HG03097 (cell line): ENCODE measurements at regions not wholly inside any gene's neighbourhood (a gene's known extent, or its start where the extent isn't known, plus 50 kb on each side); places are given as distances from the start of the nearest gene placed in this dataset.
"Not testable (repeated sequence)": the region's sequence is repeated elsewhere in the genome, so short reads cannot be mapped to it uniquely, and the experiment has no call there.

Experiments
- ATAC-seq: cut with Tn5 transposase; IDR thresholded peaks from one replicate; pipeline ENCODE4 v1.9.1; 2021; ENCODE audit not compliant: unreplicated experiment, low FRiP score

DNA sequence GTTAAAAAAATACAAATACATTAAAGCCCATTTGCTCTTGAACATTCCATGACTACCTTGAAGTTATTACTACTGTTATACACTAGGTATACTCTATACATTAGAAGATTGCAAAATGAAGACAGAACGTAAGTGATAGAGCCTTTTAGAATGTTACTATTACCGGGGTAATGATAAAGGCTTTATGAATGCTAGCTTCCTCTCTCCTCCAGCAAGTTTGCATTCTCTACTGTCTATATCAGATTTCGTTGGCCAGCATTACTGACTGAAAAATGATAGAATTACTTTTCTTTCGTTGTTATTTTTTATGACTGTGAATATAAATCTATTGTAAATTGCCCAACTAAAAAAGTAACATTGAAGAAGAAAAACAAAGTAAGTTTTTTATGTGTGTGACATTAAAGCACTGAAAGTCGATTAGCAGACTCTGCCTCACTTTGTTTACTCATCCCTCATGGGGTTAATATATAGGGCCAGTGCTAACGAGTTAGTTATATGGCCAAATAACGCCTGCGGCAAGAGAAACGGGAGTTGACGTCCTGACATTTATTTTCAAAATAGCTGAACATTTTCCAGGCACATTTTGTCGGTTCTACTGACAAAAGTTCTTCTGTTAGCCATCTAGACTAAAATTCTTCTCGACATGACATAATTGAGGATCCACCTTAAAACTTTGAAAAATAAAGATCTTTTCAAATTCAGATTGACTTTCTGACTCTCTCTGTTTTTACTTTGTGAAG is 163.8 kb upstream of the KITLG start:
- no peak for ATAC-seq

DNA sequence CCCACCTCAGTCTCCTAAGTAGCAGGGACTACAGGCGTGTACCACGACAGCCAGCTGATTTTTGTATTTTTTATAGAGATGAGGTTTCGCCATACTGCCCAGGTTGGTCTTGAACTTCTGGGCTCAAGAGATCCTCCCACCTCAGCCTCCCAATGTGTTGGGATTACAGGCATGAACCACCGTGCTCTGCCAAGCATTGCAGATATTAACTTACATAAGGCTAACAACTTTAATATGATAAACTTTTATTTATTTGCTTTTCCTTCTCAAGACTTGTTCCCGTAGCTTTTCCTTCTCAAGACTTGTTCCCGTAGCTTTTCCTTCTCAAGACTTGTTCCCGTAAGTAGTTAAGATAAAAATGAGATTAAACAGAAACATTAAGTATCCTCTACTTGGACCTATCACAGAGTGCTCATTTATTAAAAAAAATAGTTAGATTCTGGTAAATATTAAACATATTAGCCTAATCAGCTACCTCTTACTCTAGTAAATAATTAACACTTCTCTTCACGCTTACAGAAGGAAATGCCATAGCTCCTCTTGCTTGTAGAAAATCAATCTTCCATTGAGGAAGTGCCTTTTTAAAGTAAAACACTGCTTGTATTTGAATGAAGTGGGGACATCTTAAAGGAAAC is 157.7 kb upstream of the KITLG start:
- ATAC-seq: no peak

DNA sequence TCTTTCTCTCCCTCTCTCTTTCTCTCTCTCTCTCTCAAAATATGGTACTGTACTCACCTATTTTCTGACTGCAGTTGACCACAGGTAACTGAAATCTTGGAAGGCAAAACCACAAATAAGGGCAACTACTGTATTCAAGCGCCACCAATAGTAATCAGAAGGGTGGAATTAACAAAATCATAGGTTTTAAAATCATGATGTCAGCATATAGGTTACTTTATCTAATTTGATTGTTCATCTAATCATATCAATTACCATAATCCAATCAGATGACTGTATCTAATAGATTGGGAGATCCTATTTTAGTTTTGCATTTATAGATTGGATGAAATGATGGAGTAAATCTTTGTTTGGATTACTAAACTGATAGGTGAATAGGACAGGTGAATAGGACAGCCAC is 155.8 kb upstream of the KITLG start:
- ATAC-seq: no peak

DNA sequence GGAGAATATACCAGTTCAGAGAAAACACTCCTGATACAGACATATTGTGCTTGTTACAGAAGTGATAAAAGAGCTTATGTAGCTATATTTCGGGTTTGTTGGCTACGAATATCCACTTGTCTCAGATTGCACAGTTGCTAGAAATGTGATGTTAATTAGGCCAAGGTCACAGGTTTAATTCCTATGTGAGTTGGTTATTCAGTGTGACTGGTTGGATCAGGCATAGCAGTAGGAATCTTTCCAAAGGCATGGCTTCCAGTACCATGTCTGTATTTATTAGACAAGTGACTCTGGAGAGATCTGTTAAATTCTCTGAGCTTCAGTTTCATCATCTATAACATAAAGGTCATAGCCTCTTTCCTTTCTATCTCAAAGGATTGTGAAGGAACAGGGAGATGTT is 152.7 kb upstream of the KITLG start:
- ATAC-seq: no peak

DNA sequence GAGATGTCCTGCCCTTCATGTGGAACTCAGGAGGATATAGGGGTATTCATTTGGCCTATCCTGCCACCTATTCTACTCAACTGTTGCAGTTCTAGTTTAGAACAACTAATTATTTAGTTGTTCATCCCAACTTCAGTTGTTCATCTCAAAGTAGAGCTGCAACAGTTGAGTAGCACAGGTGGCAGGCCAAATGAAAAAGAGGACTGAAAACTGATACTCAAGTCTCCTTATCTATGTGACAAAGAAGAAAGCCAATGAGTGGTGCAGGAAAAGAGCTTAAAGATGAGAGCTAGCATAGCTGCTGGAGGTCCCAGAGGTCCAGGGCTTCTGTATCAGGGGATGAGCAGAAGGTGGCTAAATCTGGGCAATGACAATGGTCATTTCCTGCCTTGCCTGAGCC is 148.9 kb upstream of the KITLG start:
- no peak for ATAC-seq

DNA sequence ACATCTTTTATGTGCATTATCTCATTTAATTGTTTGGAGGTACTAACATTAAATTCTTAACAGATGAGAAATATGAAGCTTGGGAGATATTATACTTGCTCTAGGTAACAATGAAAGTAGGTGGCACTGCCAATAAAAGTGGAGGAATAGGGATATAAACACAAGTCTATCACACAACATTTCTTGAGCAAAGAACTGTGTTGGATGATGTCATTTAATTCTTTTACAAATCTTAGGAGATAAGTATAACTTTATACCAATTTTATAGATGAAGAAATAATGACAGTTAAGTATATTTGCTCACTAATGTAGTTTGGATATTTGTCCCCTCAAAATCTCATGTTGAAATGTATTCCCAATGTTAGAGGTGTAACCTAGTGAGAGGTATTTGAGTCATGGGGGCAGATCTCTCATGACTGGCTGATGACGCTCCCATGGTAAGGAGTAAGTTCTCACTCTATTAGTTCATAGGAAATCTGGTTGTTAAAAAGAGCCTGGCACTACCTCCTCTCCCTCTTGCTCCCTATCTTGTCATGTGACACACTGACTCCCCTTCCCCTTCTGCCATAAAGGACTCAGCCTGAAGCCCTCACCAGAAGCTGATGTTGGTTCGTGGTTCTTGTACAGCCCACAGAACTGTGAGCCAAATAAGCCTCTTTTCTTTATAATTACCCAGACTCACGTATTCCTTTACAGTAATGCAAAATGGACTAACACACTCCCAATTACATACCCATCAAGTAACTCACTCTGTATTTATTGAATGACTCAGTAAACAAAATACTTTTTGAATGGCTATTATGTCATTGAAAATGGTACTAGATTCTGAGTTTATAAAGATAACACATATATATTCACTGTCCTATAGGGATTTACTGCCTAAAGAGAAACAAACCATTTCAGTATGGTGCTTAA is 146.8 kb upstream of the KITLG start:
- ATAC-seq: no peak

DNA sequence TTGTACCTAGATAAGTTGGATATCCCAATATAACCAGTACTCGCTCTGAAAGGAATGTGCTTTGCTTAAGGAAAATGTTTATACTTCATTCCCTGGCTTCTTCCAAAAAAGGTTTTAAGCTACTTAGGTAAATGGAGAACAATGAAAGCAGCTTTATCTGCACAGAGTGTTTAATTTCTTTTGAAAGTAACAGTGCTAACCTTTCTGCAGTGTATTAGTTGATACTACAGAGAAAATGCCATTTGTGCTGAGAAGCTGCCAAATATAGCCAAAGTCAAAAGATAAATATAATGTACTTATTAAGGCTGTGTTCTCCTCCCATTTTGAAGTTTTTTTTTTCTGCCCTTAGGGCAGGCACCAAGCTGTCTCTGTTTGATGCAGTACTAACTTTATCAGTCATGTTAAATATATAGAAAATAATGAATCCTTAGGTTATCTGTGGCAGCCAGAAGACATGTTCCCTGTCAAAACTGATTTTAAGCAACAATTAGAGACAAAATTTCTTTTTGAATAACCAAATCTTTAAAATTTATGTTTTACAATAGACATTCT is 145.4 kb upstream of the KITLG start:
- ATAC-seq: no peak

DNA sequence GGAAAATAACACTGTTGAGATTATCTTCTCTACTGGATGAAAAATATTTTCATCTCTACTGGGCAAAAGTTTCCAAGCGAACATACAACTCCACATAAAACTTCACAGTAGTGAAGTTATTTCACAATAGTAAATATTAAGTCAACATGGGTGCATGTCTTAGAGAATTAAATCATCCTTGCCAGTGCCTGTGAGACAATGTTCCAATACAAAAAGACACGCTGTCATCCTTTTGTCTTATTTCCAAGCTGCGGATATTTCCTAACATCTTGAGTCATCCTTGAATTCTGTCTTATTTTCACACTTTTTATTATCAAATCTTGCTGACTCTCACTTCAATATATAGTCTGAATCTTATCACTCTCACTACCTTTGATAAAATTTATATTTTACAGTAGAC is 142.9 kb upstream of the KITLG start:
- no peak for ATAC-seq

DNA sequence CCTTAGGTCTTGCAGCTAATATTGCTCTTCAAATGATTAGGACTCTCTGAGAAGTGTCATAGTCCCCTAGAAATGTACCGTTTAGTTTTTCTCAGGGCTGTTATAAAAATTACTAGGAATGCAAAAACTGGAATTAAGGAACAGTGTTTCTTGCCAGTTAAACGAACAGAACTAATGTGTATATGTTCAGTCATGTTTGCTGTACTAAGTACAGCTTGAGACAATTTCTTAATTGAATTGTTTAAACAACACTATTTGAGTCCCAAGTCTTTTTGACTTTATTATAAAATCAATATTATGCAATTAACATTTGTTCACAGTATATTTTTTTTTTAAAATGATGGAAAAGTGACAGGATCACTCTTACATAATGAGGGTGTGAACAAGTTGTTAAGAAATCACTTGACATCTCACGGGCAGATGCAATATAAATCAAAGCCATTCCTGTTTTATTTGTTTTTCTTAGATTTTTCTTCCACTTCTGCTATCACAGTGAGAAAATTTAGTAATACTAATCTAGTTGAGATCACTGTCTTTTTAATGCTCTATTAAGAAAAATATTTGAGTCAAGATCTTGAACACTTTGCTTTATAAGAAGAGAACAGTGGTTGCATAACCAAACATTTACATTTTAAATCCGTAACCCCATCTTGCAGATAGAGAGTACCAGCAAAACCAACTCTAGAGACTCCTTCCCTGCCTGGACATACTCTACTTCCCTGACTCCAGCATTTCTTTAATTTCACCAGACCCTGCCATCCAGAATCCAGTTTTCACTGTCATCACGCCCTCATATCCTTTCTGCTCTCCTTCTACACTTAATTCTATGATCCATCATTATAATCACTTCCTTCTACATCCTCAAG is 140.7 kb upstream of the KITLG start:
- no peak for ATAC-seq

DNA sequence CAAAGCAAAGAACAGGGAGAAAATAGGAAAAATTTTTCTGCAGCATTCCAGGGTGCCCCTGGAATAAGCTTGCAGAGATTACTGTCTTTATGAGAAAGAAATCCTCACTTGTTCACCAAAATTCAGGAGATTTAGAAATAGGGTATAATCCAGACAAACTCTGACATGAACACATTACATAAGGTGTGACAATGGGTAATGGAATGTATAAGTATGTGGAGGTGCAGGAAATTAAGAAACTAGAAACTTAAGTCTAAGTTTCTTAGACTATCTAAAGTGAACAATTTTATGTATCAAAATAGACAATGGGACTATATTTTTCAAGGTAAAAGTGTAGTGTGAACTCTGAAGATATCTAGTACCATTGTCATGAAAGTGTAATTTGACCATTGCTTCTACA is 140.0 kb upstream of the KITLG start:
- no peak for ATAC-seq

DNA sequence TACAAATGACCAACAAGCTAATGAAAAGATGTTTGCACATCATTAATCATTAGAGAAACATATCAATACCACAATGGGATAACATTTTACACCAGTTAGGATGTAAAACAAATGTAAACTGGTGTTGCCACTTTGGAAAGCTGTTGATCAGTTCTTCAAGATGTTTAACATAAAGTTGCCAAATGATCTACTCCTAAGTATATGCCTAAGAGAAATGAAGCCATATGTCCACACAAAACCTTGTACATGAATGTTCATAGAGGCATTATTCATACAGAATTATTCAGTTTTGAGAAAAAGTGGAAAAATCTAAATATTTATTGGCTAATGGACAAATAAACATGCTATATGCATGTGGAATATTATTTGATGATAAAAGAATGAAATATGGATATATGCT is 136.9 kb upstream of the KITLG start:
- no peak for ATAC-seq

DNA sequence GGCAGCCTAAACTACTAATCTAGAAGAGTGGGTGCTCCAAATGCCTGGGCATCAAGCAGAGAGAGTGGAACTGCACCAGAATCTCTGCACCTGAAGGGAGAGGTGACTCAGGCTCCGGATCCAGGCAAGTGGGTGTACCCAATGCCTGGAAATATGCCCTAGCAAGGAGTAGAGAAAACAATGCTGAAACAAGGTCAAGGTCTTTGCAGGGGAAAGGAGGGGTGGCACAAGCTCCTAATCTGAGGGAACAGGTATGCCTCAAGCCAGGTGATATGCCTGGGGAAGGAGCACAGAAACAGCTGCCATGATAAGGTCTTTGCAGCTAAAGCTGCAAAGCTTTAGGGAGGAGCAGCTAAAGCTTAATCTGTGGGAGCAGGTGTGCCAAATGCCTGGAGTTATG is 136.0 kb upstream of the KITLG start:
- ATAC-seq: no peak

DNA sequence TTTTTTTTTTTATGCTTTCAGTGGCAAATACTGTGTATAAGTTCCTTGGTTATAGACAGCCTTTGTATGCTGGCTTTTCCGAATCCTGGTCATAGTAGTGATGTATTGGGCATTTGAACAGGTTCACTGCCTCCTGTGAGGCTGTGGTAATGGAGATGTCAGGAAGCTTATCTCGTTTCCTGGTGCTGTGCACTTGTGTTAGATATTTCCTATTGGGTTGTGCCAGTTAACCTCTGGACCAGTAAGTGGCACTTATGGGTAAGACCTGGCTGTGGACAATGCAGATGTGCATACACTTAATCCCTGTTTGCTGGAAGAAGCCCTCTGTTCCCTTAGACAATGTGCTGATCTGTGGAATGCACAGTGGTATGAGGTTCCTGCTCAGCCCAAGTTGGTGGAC is 135.4 kb upstream of the KITLG start:
- no peak for ATAC-seq

DNA sequence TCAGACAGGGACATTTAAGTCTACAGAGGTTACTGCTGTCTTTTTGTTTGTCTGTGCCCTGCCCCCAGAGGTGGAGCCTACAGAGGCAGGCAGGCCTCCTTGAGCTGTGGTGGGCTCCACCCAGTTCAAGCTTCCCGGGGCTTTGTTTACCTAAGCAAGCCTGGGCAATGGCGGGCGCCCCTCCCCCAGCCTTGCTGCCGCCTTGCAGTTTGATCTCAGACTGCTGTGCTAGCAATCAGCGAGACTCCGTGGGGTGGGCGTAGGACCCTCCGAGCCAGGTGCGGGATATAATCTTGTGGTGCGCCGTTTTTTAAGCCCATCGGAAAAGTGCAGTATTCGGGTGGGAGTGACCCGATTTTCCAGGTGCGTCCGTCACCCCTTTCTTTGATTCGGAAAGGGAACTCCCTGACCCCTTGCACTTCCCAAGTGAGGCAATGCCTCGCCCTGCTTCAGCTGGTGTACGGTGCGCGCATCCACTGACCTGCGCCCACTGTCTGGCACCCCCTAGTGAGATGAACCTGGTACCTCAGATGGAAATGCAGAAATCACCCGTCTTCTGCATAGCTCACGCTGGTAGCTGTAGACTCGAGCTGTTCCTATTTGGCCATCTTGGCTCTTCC is 134.1 kb upstream of the KITLG start:
- not testable (repeated sequence) for ATAC-seq

DNA sequence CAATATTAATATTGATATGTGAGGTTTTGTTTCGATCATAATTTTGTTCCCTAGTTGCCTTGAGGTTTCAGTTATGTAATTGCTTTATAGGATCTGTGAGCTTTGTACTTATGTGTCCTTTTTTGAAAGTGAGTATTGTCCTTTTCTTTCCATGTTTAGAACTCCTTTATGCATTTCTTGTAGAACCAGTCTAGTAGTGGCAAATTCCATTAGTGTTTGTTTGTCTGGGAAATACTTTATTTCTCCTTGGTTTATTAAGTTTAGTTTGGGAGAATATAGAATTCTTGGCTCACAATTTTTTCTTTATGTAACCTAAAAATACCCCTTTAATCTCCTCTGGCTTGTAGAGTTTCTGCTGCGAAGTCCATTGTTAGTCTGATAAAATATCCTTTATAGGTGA is 127.5 kb upstream of the KITLG start:
- no peak for ATAC-seq

DNA sequence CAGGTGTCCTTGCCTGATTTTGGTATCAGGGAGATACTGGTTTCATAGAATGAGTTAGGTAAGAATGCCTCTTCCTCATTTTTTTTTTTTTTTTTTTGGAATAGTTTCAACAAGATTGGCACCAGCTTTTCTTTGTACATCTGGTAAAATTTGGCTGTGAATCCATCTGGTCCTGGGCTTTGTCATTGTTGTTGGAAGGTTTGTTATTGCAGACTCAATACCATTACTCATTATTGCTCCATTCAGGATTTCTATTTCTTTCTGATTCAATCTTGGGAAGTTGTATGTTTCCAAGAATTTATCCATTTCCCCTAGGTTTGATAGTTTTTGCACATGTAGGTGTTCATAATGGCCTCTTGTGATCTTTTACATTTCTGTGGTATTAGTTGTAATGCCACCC is 126.0 kb upstream of the KITLG start:
- no peak for ATAC-seq

DNA sequence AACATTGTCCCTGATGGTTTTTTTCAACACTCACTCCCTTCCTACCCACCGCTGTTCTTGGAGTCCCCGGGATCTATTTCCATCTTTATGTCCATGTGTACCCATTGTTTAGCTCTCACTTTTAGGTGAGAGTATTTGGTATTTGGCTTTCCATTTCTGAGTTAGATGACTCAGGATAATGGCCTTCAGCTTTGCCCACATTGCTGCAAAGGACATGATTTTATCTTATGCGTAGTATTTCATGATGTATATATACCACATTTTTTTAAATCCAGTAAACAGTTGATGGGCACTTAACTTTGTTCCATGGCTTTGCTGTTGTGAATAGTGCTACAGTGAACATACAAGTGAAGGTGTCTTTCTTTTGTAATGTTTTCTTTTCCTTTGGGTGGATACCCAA is 123.5 kb upstream of the KITLG start:
- ATAC-seq: no peak

DNA sequence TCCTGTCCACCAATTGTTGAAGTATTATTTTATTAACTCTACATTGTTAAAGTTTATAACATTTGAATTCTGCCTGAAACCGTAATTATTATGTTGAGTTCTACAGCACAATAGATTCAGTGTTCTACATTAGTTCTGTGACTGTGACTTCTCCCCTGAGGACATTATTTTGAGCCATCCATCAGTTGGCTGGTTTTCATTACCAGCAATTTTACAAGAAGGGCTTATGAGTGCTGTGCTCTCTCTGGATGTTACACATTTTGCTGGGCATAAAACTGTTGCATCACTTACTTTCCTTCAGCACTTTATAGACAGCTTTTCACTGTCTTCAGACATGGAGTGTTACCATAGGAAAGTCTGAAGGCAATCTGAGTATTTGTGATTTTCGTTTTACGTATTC is 118.2 kb upstream of the KITLG start:
- ATAC-seq: no peak

DNA sequence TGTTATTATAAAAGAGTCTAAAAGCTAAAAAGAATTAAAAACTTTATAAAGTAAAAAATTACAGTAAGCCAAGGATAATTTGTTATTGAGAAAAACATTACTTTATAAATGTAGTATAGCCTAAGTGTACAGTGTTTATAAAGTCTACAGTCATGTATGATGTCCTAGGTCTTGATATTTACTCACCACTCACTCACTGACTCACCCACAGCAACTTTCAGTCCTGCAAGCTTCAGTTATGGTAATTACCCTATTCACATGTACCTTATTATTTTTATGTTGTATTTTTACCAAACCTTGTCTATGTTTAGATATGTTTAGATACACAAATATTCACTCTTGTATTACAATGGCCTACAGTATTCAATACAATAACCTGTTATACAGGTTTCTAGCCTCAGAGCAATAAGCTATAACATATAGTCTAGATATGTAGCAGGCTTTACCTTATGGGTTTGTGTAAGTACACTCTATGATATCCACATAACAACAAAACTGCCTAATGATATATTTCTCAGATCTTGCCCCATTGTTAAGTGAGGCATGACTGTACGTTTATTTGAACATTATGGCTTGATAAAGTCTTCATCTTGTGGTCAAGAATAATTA is 113.7 kb upstream of the KITLG start:
- no peak for ATAC-seq

DNA sequence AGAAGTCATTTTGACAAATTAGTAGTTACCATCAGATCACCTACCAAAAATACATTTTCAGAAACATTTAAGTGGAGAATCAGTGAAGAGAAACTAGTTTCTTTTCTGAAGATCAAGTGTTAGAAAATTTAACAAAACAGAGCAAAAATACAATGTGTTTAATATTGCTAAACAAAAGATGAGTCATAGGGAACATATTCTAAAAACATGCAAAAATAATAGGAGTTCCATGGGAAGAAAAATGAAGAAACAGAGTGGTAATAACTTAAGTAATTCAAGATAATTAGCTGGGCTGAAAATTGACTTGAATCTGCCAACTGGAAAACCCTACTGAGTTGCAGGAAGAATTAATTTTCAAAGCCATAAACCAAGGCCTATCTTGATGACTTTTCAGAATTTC is 111.5 kb upstream of the KITLG start:
- ATAC-seq: no peak
